NCI-H1436 (cell line): ENCODE measurements at regions not wholly inside any gene's neighbourhood (a gene's known extent, or its start where the extent isn't known, plus 50 kb on each side); places are given as distances from the start of the nearest gene placed in this dataset.
"Not testable (repeated sequence)": the region's sequence is repeated elsewhere in the genome, so short reads cannot be mapped to it uniquely, and the experiment has no call there.

Experiments used
- DNase-seq: peaks from one replicate; lab custom pipeline; 2025; lab: John Stamatoyannopoulos, UW

GRCh38 chr5:107772418-107773310, 101.9 kb upstream of the EFNA5 start:
- DNase-seq: peak; percentile 29

GRCh38 chr5:107771926-107772325, 101.2 kb upstream of the EFNA5 start:
- DNase-seq: no peak

GRCh38 chr5:107770051-107770450, 99.3 kb upstream of the EFNA5 start:
- DNase-seq: no peak

DNA sequence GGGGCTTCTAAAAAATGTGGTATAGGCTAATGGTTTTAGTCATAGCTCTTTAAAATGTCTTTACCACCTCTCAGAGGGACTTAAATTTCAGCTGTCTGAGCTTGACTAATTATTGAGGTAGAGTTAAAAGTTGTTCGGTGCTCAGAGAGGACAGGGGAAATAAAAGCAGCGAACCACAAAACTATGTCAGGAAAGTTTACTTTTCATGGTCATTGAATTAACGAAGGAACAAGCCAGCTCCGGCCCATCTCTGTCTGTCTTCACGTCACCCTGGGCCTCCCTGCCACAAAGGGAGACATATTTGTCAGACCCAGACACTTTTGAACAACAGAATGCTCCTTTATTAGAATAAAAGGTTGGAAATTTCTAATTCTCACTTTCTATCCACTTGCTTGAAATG, 98.8 kb upstream of the EFNA5 start:
- DNase-seq: no peak

- no peak for DNase-seq
Measured at GRCh38 chr5:107766972-107767371, 96.2 kb upstream of the EFNA5 start.

DNA sequence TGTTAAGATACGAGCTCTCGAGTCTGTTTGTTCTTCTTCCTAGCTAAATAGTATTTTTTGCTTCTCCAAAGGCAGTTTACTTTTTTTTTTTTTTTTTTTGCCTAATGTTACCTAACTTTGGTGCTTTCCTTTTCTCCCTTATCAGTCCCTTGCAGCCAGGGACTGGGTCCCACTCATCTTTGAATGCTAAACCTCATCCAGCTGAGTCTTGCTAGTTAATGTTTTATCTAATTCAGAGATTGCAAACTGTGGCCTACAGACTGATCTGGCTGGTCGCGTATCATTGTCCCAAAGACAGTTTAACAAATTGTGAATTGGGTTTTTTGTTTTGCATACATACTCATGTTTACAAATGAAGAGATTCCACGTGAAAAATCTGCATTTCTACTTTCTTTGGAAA, 95.7 kb upstream of the EFNA5 start:
- DNase-seq: no peak

- DNase-seq: no peak
Measured at GRCh38 chr5:107765805-107766063, 95.0 kb upstream of the EFNA5 start.

DNA sequence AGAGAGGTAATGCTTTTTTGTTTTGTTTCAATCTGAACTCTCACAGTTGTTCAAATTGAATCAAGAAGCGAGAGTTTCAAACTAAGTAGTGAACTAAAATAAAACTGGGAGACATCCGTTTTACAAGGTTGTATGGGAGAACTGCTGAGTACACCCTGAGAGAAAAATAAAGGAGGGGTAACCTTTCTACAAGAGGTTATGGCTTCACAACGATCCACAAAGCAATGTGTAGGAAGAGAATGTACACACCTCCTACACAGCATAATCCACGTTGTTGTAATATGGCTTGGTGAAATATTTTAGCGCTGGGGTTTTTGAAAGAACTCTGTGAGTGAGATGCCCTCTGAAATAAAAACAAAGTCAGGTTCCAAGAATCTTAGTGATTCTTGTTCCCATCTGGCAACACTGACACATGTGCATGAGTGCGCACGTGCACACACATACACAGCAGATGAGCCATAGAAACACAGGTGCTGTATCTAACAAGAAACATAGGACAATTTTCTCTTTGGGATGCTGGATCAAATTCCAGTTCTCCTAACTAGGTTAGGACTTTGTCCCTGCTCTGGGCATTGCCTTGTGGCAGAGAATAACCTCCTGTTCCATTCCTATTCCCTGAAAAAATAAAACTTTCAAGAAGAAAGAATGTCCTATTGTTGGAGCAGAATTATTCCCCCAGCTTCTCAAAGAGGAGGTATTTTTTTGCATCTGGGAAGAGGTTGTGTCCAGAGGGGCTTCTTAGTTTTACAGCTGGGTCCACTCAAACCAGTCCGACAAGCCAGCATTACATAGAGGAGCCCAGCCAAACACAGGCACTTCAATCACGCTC, 94.5 kb upstream of the EFNA5 start:
- DNase-seq: no peak

DNA sequence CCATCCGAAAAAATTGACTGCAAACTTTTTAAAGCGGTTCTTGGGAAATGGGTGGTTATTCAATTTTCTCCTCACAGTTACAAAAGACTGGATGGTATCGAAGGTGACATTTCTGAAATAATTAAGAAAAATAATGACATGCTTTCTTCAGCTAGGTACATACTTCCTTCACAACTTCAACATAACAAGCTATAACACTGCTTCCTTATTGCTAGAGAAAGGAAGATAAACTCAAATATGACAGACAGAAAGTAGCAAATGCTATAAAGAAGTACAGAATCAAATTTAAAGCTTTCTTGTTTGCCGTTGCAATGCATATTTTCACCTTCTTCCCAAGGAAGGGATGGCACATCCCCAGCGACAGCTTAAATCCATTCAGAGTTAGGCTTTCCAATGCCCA, 93.5 kb upstream of the EFNA5 start:
- DNase-seq: no peak

DNA sequence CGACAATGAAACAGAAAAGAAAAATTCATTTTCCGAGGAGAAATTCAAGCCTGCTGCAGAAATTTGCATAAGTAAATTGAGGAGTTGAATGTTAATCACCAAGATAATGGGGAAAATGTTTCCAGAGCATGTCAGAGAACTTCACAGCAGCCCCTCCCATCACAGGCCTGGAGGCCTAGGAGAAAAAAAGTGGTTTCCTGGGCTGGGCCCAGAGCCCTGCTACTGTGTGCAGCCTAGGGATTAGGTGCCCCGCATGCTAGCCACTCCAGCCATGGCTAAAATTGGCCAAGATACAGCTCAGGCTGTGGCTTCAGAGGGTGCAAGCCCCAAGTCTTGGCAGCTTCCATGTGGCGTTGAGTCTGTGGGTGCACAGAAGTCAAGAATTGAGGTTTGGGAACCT, 82.7 kb upstream of the EFNA5 start:
- DNase-seq: no peak

GRCh38 chr5:107744418-107745330, 73.9 kb upstream of the EFNA5 start:
- no peak for DNase-seq

GRCh38 chr5:107743373-107744000, 72.8 kb upstream of the EFNA5 start:
- no peak for DNase-seq

DNA sequence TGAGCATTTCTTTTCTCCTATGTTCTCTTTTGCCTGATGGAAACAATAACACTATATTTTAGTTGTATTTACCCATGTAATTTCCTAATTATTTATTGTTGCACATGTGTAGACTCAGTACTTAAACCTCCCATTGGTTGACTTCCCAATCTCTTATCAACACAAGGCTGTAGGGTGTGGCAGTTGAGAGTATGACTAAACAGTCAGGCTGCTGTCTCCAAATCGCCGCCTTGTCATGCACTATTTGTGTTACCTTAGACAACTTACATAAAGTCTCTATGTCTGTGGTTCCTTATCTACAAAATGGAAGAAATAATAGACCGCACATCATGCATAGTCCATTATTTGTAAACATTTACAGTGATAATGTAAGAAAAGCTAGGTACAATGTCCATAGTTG, 68.9 kb upstream of the EFNA5 start:
- DNase-seq: no peak

GRCh38 chr5:107736638-107737037, 65.9 kb upstream of the EFNA5 start:
- DNase-seq: no peak

GRCh38 chr5:107736089-107736488, 65.4 kb upstream of the EFNA5 start:
- not testable (repeated sequence) for DNase-seq

DNA sequence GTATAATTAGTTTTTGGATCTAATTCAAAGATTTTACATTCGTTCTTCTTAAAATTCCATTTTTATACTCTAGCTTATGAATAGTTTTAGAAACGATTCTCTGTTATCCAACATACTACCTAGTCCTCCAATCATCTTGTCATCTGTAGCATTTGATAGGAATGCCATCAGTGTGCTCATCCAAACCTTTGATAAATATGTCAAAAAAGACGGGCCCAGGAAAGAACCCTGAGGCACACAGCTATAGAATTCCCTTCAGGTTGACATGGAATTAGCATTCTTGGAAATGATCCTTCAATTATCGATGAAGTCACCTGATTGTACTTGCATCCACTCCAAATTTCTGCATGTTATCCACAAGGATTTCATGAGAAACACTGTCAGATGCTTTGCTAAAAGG, 64.8 kb upstream of the EFNA5 start:
- DNase-seq: no peak

DNA sequence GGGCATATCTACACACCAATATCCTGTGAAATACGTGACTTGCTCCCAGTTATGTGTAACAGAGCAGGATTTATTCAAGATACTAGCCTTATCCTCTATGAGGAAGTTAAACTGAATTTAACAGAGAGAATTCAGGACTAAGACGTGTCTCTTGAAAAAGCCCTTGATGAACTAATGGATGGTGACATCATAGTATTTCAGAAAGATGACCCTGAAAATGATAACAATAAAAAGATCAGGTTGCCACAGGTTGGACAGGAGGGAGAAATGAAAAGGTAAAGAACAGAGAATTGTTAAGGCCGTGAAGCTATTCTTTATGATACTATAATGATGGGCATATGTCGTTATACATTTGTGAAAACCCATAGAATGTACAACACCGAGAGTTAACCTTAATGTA, 56.2 kb upstream of the EFNA5 start:
- no peak for DNase-seq

DNA sequence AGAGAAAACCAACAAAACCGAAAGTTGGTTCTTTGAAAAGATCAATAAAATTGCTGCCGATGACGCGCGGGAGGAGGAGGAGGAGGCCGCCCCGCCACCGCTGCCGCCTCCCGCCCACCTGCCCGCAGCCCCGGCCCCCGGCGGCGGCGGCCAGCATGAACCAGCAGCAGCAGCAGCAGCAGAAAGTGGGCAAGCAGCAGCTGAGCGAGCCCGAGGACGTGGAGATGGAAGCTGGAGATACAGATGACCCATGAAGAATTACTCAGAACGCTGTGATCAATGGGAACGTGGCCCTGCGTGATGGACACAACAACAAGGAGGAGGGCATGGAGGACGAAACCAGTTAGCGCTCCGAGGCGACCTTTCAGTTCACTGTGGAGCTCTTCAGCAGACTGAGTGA, 53.9 kb upstream of the EFNA5 start:
- no peak for DNase-seq

GRCh38 chr5:107721241-107721640, 50.5 kb upstream of the EFNA5 start:
- DNase-seq: not testable (repeated sequence)
